Neuronal stem cell (in vitro differentiated cells): ENCODE measurements at regions not wholly inside any gene's neighbourhood (a gene's known extent, or its start where the extent isn't known, plus 50 kb on each side); places are given as distances from the start of the nearest gene placed in this dataset.

ENCODE experiments used
- DNase-seq: peaks from one replicate; pipeline ENCODE4 v3.0.0-alpha.2; 2013; ENCODE audit warnings: low spot score
- H2AFZ ChIP-seq: one replicate; pipeline ENCODE4 v1.6.1; 2013; ENCODE audit warnings: mild to moderate bottlenecking, low read length, inconsistent platforms
- H2AK5ac ChIP-seq: 2 replicates; pipeline ENCODE4 v1.6.1; 2013; ENCODE audit warnings: low read depth, mild to moderate bottlenecking, inconsistent platforms, low read length, moderate library complexity, mixed read lengths
- H2BK120ac ChIP-seq: 2 replicates; pipeline ENCODE4 v1.6.1; 2013; ENCODE audit warnings: low read depth, mild to moderate bottlenecking, inconsistent platforms, low read length, moderate library complexity, mixed read lengths
- H2BK12ac ChIP-seq: one replicate; pipeline ENCODE4 v1.6.1; 2013; ENCODE audit warnings: low read length, inconsistent platforms
- H2BK15ac ChIP-seq: 2 replicates; pipeline ENCODE4 v1.6.1; 2013; ENCODE audit warnings: mild to moderate bottlenecking, low read length, inconsistent platforms, mixed read lengths
- H2BK5ac ChIP-seq: one replicate; pipeline ENCODE4 v1.6.1; 2013; ENCODE audit warnings: inconsistent platforms, mild to moderate bottlenecking, low read length, moderate library complexity
- H3K14ac ChIP-seq: one replicate; pipeline ENCODE4 v1.6.1; 2013; ENCODE audit warnings: low read length, inconsistent platforms
- H3K18ac ChIP-seq: 2 replicates; pipeline ENCODE4 v1.6.1; 2013; ENCODE audit warnings: low read length, inconsistent platforms
- H3K23ac ChIP-seq: 2 replicates; pipeline ENCODE4 v1.6.1; 2013; ENCODE audit warnings: low read depth, mild to moderate bottlenecking, mixed read lengths, low read length, inconsistent platforms; ENCODE audit not compliant: poor library complexity
- H3K27ac ChIP-seq: replicated peaks from 3 replicates; pipeline ENCODE4 v1.5.1; 2013; ENCODE audit warnings: low read length, inconsistent platforms
- H3K27me3 ChIP-seq, 3 experiments: 2 replicates each; pipeline ENCODE4 v1.6.1; 2013; ENCODE audit warnings: low read length in 3 of 3, mild to moderate bottlenecking in 2 of 3, inconsistent platforms in 1 of 3, low read depth in 1 of 3, mixed read lengths in 1 of 3, moderate library complexity in 1 of 3; ENCODE audit not compliant: control insufficient read depth in 3 of 3, insufficient read depth in 3 of 3
- H3K36me3 ChIP-seq, 2 donors: replicated peaks in 1 of 2; 2 replicates each; pipeline ENCODE4 v1.6.1; 2013; ENCODE audit warnings: low read length in 2 of 2; ENCODE audit not compliant: control insufficient read depth in 2 of 2, insufficient read depth in 2 of 2
- H3K4ac ChIP-seq: 2 replicates; pipeline ENCODE4 v1.6.1; 2013; ENCODE audit warnings: inconsistent platforms, mild to moderate bottlenecking, low read length, moderate library complexity
- H3K4me1 ChIP-seq, 2 donors: 1 replicate in 1 of 2; 2 replicates in 1 of 2; pipeline ENCODE4 v1.6.1; 2013; ENCODE audit warnings: low read length in 2 of 2, low read depth in 1 of 2; ENCODE audit not compliant: control insufficient read depth in 2 of 2, insufficient read depth in 1 of 2
- H3K4me2 ChIP-seq: one replicate; pipeline ENCODE4 v1.6.1; 2013; ENCODE audit warnings: mild to moderate bottlenecking, low read length, inconsistent platforms; ENCODE audit not compliant: insufficient read depth, poor library complexity, severe bottlenecking
- H3K4me3 ChIP-seq, 2 donors: 2 replicates each; pipeline ENCODE4 v1.5.1; 2013; ENCODE audit warnings: low read length in 2 of 2, mild to moderate bottlenecking in 2 of 2, inconsistent platforms in 1 of 2, moderate library complexity in 1 of 2
- H3K79me1 ChIP-seq: one replicate; pipeline ENCODE4 v1.6.1; 2013; ENCODE audit warnings: low read depth, mild to moderate bottlenecking, inconsistent platforms, low read length, moderate library complexity
- H3K9ac ChIP-seq: one replicate; pipeline ENCODE4 v1.6.1; 2013; ENCODE audit warnings: mild to moderate bottlenecking, low read depth, low read length, inconsistent platforms; ENCODE audit not compliant: poor library complexity
- H3K9me3 ChIP-seq, 2 donors: replicated peaks in 1 of 2; 2 replicates each; pipeline versions ENCODE3 to v1.6.1; 2013; ENCODE audit warnings: low read length in 2 of 2, mild to moderate bottlenecking in 2 of 2, inconsistent platforms in 1 of 2, low read depth in 1 of 2, mixed read lengths in 1 of 2, moderate library complexity in 1 of 2; ENCODE audit not compliant: control insufficient read depth in 2 of 2, insufficient read depth in 1 of 2
- H4K8ac ChIP-seq: one replicate; pipeline ENCODE4 v1.6.1; 2013; ENCODE audit warnings: low read depth, mild to moderate bottlenecking, inconsistent platforms, low read length, moderate library complexity
- H4K91ac ChIP-seq: one replicate; pipeline ENCODE4 v1.6.1; 2013; ENCODE audit warnings: low read length, low read depth, mild to moderate bottlenecking, inconsistent platforms; ENCODE audit not compliant: poor library complexity
- WGBS, 2 donors: extraction: QIAGEN DNeasy Blood & Tissue Kit; methylation state at CpG; one replicate each; pipeline ENCODE4 v1.1.7; 2013; ENCODE audit warnings: missing lambda C conversion rate in 2 of 2, mixed read lengths in 1 of 2; ENCODE audit not compliant: insufficient read length in 2 of 2, insufficient replicate concordance in 1 of 2; ENCODE audit errors: extremely low coverage in 2 of 2; 5-methylcytosine and 5-hydroxymethylcytosine counted together

GRCh38 chr16:82544378-82545160 lies 82.2 kb upstream of the CDH13 start:
- Histone ChIP-seq H3K4ac (no peak overlapping the region), H3K14ac (no peak overlapping the region), H4K8ac (no peak overlapping the region), H3K36me3 (no peaks in the 10 kb centered on the region), H2BK15ac (no peak overlapping the region), H3K9me3 (peaks cover 0 to 4% of the 10 kb centered on the region in 2 donors), H3K27ac (no peak overlapping the region), H3K27me3 (no peaks in the 10 kb centered on the region), H3K4me2 (no peak overlapping the region), H3K79me1 (peaks cover 2% of the 10 kb centered on the region), H3K23ac (no peak overlapping the region), H3K18ac (peak overlapping the region; percentile 13), H4K91ac (no peak overlapping the region), H2AK5ac (no peak overlapping the region), H3K9ac (no peak overlapping the region), H2AFZ (no peak overlapping the region), H3K4me3 (no peak overlapping the region), H2BK12ac (no peak overlapping the region), H2BK5ac (no peak overlapping the region), H2BK120ac (no peak overlapping the region), H3K4me1 (peaks cover 0 to 12% of the 10 kb centered on the region in 2 donors)
- DNase-seq: no peak
- WGBS, 2 donors: no CpG with 5 or more reads among the region's 12 CpGs

DNA sequence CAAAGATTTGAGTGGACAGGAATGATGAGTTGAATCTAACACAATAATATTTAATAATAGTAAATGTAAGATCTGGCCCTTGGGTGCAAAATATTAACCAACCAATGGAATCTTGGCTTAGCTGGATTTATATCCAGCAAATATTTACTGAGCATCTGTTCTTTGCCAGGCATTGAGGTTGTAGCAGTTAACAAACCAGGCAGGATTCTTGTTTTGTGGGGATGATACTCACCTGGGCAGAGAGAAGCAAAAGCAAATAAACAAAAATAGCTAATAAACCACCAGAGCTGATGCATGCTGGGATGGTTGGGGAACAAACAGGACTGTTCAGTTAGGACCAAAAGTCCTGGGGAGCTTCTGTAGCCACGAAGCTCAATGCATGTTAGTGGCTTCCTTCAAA lies 84.1 kb upstream of the CDH13 start:
- Histone ChIP-seq H2AFZ (no peak overlapping the region), H2BK12ac (no peak overlapping the region), H3K79me1 (peaks cover 2% of the 10 kb centered on the region), H3K23ac (no peak overlapping the region), H4K91ac (no peak overlapping the region), H2BK15ac (no peak overlapping the region), H3K36me3 (no peaks in the 10 kb centered on the region), H3K14ac (no peak overlapping the region), H3K4me3 (no peak overlapping the region), H2AK5ac (no peak overlapping the region), H3K4ac (no peak overlapping the region), H3K9ac (no peak overlapping the region), H3K9me3 (peaks cover 0 to 4% of the 10 kb centered on the region in 2 donors), H3K18ac (no peak overlapping the region), H2BK120ac (no peak overlapping the region), H3K4me1 (peaks cover 0 to 12% of the 10 kb centered on the region in 2 donors), H4K8ac (no peak overlapping the region), H3K27ac (no peak overlapping the region), H2BK5ac (no peak overlapping the region), H3K27me3 (no peaks in the 10 kb centered on the region), H3K4me2 (no peak overlapping the region)
- no peak for DNase-seq
- no CpG with 5 or more reads among the region's 1 CpG for WGBS, 2 donors

DNA sequence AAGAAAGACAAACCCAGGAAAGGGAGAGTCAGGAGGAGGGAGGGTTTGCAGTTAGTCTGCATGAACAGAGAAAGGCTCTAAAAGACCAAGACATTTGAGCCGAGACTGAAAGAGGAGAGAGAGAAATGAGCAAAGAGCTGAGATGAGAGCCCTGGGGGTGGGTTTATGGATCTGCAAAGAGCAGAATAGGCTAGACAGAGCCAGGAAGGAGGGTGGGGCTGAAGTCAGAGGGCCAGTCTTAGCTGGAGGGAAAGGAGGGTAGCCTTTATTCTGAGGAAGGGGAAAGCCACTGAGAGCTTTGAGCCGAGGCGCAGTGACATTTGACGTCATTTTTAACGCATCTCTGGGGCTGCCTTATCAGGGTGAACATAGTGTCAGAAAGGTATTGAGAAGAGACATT lies 85.7 kb upstream of the CDH13 start:
- DNase-seq: no peak
- Histone ChIP-seq H3K18ac (no peak overlapping the region), H3K14ac (no peak overlapping the region), H3K4ac (no peak overlapping the region), H2AFZ (no peak overlapping the region), H3K36me3 (no peaks in the 10 kb centered on the region), H2BK12ac (no peak overlapping the region), H4K91ac (no peak overlapping the region), H3K27ac (no peak overlapping the region), H4K8ac (no peak overlapping the region), H3K27me3 (no peaks in the 10 kb centered on the region), H3K9ac (no peak overlapping the region), H3K4me2 (no peak overlapping the region), H3K9me3 (peaks cover 0 to 4% of the 10 kb centered on the region in 2 donors), H2BK5ac (no peak overlapping the region), H3K4me3 (no peak overlapping the region), H2BK120ac (no peak overlapping the region), H2AK5ac (no peak overlapping the region), H2BK15ac (no peak overlapping the region), H3K79me1 (no peaks in the 10 kb centered on the region), H3K4me1 (peaks cover 0 to 12% of the 10 kb centered on the region in 2 donors), H3K23ac (no peak overlapping the region)
- no CpG with 5 or more reads among the region's 5 CpGs for WGBS, 2 donors

- no peak overlapping the region for H3K4me3 ChIP-seq
- H3K4me1 ChIP-seq: no peaks in the 10 kb centered on the region
Measured at GRCh38 chr16:82535764-82536163, 91.0 kb upstream of the CDH13 start.

More at GRCh38 chr16:82535764-82536163, 91.0 kb upstream of the CDH13 start:
- H3K9me3 ChIP-seq: peaks cover 0 to 4% of the 10 kb centered on the region in 2 donors
- H3K79me1 ChIP-seq: no peaks in the 10 kb centered on the region
- no peak overlapping the region for H3K4me2 ChIP-seq
- 100% methylated on average over 2 of the region's 2 CpGs; no CpG with 5 or more reads in 1 of the 2 donors for WGBS, 2 donors
- DNase-seq: no peak
- H3K23ac ChIP-seq: no peak overlapping the region
- H2BK120ac ChIP-seq: no peak overlapping the region
- H2BK15ac ChIP-seq: no peak overlapping the region
- no peak overlapping the region for H4K8ac ChIP-seq
- H3K4ac ChIP-seq: no peak overlapping the region
- no peak overlapping the region for H3K14ac ChIP-seq
- H2AFZ ChIP-seq: no peak overlapping the region
- no peak overlapping the region for H3K9ac ChIP-seq
- no peaks in the 10 kb centered on the region for H3K27me3 ChIP-seq
- no peak overlapping the region for H3K27ac ChIP-seq
- no peak overlapping the region for H2BK12ac ChIP-seq
- no peak overlapping the region for H3K18ac ChIP-seq
- H3K36me3 ChIP-seq: no peaks in the 10 kb centered on the region
- H2AK5ac ChIP-seq: no peak overlapping the region
- H4K91ac ChIP-seq: no peak overlapping the region
- H2BK5ac ChIP-seq: no peak overlapping the region
